Vagina (tissue), 2 donors: ENCODE measurements at regions not wholly inside any gene's neighbourhood (a gene's known extent, or its start where the extent isn't known, plus 50 kb on each side); places are given as distances from the start of the nearest gene placed in this dataset.

Source experiments
- DNase-seq, 2 donors: peaks; one replicate each; pipeline ENCODE4 v3.0.0-alpha.2; 2017; ENCODE audit errors: extremely low spot score in 2 of 2
- H3K27ac ChIP-seq: fragments of 200-600 bp; sonication (generic); one replicate; pipeline ENCODE4 v1.5.1; 2019
- H3K27me3 ChIP-seq: fragments of 200-600 bp; sonication (generic); one replicate; pipeline ENCODE4 v1.5.1; 2019
- H3K36me3 ChIP-seq, 2 donors: fragments of 200-600 bp; sonication (generic); one replicate each; pipeline ENCODE4 v1.5.1; 2017 to 2019
- H3K4me1 ChIP-seq: fragments of 200-600 bp; sonication (generic); one replicate; pipeline ENCODE4 v1.5.1; 2019
- H3K4me3 ChIP-seq, 2 donors: fragments of 200-600 bp; sonication (generic); 1 replicate in 1 of 2; 2 replicates in 1 of 2; pipeline ENCODE4 v1.5.1; 2016 to 2019
- H3K9me3 ChIP-seq: fragments of 200-600 bp; sonication (generic); one replicate; pipeline ENCODE4 v1.5.1; 2019
- CTCF ChIP-seq, 3 experiments: fragments of 450-650 bp in 2 of 3; fragments of 200-600 bp in 1 of 3; sonication (generic) in 1 of 3; IDR thresholded peaks; one replicate each; pipeline ENCODE4 v1.5.1; 2017 to 2019; ENCODE audit warnings: antibody characterized with exemption in 3 of 3, mild to moderate bottlenecking in 2 of 3, moderate library complexity in 2 of 3
- POLR2A ChIP-seq, 2 donors: fragments of 450-650 bp; IDR thresholded peaks; one replicate each; pipeline ENCODE4 v1.6.1; 2017; ENCODE audit warnings: antibody characterized with exemption in 2 of 2, mild to moderate bottlenecking in 2 of 2, moderate library complexity in 2 of 2
- POLR2AphosphoS5 ChIP-seq, 2 donors: sonication (generic); formaldehyde crosslinking; IDR thresholded peaks; one replicate each; pipeline ENCODE4 v1.9.0; 2017; ENCODE audit warnings: antibody characterized with exemption in 2 of 2, mild to moderate bottlenecking in 2 of 2, low read depth in 1 of 2; ENCODE audit not compliant: insufficient read depth in 1 of 2
- intact Hi-C: fragments of 100-400 bp; cut with DNase I; formaldehyde crosslinking; loops from one replicate; pipeline ENCODE4 v1.15.1; 2023

- TF ChIP-seq CTCF (IDR thresholded peaks at IDR 0.05), result no peak
- no peak for TF ChIP-seq POLR2A (IDR thresholded peaks at IDR 0.05)
- peak in 1 of 2 donors; percentile 22 for TF ChIP-seq POLR2AphosphoS5 (IDR thresholded peaks at IDR 0.05; ENCODE audit: insufficient read depth in 1 of 2, low read depth in 1 of 2)
- peak overlapping the region in 1 of 2 donors; percentile 26 for H3K4me3 ChIP-seq
- intact Hi-C loops, result no loop called here
Measured at GRCh38 chr6:16985513-16986284, 116.2 kb upstream of the STMND1 start.

GRCh38 chr6:16982807-16983206 lies 119.0 kb upstream of the STMND1 start:
- Histone ChIP-seq H3K36me3 (no peaks in the 10 kb centered on the region), H3K4me3 (no peak overlapping the region), H3K4me1 (peaks cover 24% of the 10 kb centered on the region), H3K27ac (no peak overlapping the region), H3K27me3 (no peaks in the 10 kb centered on the region), H3K9me3 (no peaks in the 10 kb centered on the region)
- intact Hi-C loops, result no loop called here
- DNase-seq, result no peak
- TF ChIP-seq POLR2AphosphoS5 (IDR thresholded peaks at IDR 0.05; ENCODE audit: insufficient read depth in 1 of 2, low read depth in 1 of 2), result no peak
- TF ChIP-seq POLR2A (IDR thresholded peaks at IDR 0.05), result no peak
- TF ChIP-seq CTCF (IDR thresholded peaks at IDR 0.05), result no peak

More at GRCh38 chr6:16985513-16986284, 116.2 kb upstream of the STMND1 start:
- no peaks in the 10 kb centered on the region for H3K9me3 ChIP-seq
- H3K36me3 ChIP-seq, result no peaks in the 10 kb centered on the region
- no peaks in the 10 kb centered on the region for H3K27me3 ChIP-seq
- H3K27ac ChIP-seq, result peak overlapping the region; percentile 57
- no peak for DNase-seq
- peaks cover 24% of the 10 kb centered on the region for H3K4me1 ChIP-seq

- TF ChIP-seq POLR2A (IDR thresholded peaks at IDR 0.05) (no peak), POLR2AphosphoS5 (IDR thresholded peaks at IDR 0.05; ENCODE audit: insufficient read depth in 1 of 2, low read depth in 1 of 2) (no peak), CTCF (IDR thresholded peaks at IDR 0.05) (no peak)
- DNase-seq, result no peak
Measured at GRCh38 chr6:16979677-16980370, 122.0 kb upstream of the STMND1 start.

GRCh38 chr6:16978686-16979085 lies 123.2 kb upstream of the STMND1 start:
- Histone ChIP-seq H3K36me3 (no peaks in the 10 kb centered on the region), H3K27me3 (no peaks in the 10 kb centered on the region), H3K9me3 (no peaks in the 10 kb centered on the region), H3K4me1 (no peaks in the 10 kb centered on the region), H3K27ac (no peak overlapping the region), H3K4me3 (no peak overlapping the region)
- no peak for DNase-seq
- no peak for TF ChIP-seq POLR2AphosphoS5 (IDR thresholded peaks at IDR 0.05; ENCODE audit: insufficient read depth in 1 of 2, low read depth in 1 of 2)
- TF ChIP-seq CTCF (IDR thresholded peaks at IDR 0.05), result no peak
- no peak for TF ChIP-seq POLR2A (IDR thresholded peaks at IDR 0.05)
- intact Hi-C loops, result no loop called here

More at GRCh38 chr6:16979677-16980370, 122.0 kb upstream of the STMND1 start:
- no peak overlapping the region for H3K4me3 ChIP-seq
- H3K27ac ChIP-seq, result no peak overlapping the region
- no peaks in the 10 kb centered on the region for H3K27me3 ChIP-seq
- intact Hi-C loops, result no loop called here
- H3K4me1 ChIP-seq, result no peaks in the 10 kb centered on the region
- no peaks in the 10 kb centered on the region for H3K9me3 ChIP-seq
- no peaks in the 10 kb centered on the region for H3K36me3 ChIP-seq
